NCI-H146 treated with DMSO at 0.1 percent for 48 hours (cell line): ENCODE measurements at regions not wholly inside any gene's neighbourhood (a gene's known extent, or its start where the extent isn't known, plus 50 kb on each side); places are given as distances from the start of the nearest gene placed in this dataset.

Experiments
- DNase-seq: peaks from one replicate; lab custom pipeline; 2025; ENCODE audit not compliant: unreplicated experiment; lab: John Stamatoyannopoulos, UW

DNA sequence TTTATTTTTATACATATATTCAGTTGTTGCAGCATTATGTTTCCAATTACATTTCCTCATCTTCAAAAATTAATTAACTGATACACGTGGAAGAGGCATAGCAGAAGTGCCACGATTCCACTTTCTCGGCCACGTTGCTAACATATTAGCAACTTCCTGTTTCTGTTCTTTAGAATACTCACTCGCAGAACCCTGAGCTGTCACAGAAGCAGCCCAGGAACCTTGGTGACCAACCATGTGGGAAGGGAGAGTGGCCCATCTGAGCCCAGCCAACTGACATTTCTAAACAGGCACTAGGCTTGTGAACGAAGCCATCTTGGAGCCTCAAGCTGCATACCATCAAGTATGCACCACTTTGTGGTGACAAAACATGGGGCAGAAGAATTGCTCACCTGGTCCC is 350.1 kb downstream of the CBLN2 start:
- DNase-seq: no peak

DNA sequence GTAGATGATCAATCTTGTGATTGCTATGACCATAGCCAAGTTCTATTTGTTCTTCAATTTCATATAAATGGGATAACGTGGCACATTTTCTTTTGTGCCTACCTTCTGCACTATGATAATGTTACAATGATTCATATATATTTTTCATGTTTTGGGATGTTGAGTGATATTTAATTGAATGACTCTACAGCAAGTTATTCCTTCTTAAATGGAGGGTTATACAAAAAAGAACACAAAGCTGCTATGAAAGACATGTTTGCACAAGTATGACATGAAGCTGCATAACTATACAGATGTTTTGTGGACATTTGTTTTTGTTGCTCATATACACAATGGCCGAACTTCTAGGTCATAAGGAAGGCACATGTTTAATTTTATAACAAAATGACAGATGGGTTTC is 356.2 kb downstream of the CBLN2 start:
- DNase-seq: no peak

DNA sequence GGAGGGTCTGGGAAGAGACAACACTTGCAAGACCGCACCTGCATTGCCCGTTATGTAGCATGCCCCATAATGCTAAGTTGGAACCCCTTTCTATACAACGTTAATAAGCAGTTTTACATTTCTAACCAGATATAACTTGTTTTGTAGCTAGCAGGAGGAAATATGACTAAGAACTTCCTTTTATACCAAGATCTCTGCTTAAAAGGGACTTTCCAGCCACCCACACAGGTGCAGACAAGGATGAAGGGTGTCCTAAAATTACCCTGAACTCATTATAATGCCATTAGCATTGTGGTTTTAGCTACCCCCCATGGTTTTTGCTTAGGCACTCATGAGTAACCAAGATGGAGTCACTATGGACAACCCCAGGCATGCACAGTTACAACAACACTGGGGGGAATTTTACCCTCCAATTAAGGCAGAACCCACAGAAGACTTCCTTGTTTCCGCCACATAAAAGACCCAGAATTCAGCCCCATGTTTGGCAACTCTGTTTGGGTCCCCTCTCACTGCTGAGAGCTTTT is 362.8 kb downstream of the CBLN2 start:
- DNase-seq: no peak

DNA sequence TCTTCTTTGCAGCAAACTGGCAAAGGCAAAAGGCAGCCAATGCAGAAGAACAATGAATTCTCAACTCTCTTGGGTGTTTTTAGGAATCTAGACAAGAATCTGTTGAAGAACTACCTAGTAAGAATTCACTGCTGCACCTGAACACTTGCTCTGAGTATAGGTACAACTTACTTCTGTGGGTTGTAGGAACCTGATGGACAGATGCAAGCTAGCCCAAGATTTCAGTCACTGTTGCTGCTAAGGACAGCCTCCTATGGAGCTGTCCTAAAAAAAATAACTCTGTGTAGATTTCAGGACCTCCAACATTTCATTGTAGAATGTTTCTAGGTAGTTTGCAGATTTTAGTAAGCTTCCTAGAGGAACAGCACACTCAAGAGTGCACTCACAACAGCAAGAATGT is 363.5 kb downstream of the CBLN2 start:
- DNase-seq: no peak

DNA sequence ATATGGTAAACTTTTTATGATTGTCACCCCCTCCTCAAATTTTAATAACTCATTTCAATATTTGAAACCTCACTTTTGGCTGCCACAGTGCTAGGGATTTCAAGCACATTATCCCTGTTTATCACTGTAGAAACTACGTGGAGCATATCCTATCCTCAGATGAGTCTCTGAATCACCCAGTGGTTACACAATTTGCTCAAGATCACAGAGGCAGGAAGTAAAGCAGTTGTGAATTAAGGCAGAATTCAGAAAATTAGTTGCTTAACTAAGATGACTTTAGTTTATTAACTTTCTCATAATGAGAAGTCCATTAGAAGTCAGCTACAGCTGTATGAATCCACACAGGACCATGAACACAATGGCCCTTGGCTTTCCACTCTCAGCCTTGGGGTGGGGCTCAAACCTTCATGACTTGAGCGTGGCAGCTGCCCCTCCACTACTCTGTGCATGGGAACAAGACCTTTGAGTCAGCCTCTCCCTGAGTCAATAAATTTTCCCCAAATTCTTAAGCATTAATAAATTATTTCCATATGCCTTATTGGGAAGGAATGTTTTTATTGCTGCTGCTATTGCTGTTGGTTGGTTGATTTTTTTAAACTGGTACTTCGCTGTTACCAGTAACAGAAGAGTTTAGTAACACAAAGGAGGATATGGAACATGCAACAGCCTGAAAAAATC is 369.0 kb downstream of the CBLN2 start:
- DNase-seq: no peak

DNA sequence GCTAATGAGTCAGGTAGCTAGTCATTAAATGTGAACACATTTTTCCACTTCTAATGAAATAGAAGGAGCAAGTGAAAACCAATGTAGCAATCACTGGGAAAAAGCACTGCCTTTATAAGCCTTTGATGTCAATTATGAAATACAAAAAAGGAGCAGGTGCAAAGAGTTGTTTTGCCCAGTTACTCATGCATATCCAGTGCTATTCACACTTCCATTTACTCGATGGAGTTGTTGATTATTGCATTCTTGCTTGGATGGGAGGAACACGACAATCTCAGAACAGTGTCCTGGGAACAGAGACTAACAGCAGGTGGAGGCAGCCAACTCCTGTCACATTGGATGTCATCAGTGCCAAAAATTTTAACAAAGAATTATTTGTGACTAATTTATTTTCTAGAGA is 372.5 kb downstream of the CBLN2 start:
- peak; percentile 92 for DNase-seq

DNA sequence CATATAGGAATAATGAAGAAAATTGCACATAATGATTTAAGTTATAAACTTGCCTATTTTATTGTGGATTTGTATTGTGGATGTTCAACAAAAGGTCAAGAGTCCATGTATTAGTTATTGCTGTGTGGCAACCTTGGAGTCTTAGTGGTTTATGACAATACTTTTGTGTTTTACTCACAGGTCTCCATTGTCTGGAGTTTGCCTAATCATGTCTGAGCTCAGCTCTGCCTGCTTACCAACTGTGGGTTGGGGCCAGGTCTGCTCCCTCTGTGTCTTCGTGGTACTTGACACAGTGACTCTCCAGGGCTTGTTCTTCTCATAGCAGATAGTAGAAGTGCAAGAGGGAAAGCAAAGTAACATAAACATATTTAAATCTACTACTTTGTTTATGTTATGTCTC is 382.5 kb downstream of the CBLN2 start:
- peak; percentile 23 for DNase-seq

DNA sequence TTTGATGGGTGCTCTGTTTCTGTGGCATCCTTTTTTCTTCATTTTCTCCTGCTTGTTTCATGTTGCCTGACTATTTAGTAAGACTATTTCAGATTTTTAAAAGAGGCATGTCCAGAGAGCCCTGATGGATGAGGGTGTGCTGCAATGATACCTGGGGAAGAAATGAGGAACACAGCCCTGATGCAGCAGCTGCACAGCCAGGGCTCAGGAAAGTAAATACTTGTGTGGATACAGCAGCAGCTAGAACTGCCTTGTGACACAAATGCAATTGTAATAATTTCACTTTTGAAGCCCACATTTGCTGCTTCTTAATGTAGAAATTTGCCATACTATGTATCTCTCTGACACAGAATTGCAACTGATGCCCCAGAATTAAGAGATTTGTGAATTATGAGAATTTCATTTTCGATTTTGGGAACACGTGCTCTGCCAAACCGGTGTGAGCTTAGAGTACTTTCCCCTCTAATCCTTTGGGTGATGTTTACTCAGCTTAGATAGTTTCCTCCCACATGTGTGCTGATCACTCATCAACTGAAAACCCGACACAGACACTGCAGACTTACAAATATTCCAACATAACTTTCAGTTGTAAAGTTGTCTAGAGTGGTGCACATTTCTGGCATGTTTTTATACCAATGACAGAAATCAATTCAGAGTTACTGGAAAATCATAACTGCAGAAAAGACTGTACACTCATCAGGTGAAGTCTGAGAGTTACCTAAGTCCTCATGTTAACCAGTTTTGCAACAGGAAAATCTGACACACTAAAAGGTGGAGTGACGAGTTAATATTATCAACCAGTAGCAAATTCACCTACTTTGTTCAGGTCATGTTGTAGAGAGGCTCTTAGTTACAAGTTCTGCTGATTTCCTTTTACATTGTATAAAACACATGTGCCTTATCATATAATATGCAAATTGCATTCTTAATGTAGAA is 383.4 kb downstream of the CBLN2 start:
- DNase-seq: peak; percentile 74

DNA sequence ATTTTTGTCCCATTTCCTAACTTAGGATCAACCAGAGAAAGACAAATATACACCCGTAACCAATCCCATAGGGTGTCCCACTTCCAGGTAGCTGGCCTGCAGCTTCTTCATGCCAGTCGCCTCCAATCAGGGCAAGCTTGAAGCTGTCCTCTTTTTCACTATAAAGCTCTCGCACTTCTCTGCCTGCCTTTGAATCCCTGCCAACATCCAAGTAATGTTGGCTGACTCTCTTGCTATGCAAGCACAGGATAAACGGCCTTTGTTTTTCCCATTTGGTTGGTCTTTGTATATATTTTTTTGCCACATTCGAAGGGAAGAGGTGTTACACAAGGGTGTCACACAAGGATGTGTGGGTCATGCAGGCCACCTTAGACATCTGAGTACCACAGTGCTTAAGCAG is 388.8 kb downstream of the CBLN2 start:
- DNase-seq: no peak

DNA sequence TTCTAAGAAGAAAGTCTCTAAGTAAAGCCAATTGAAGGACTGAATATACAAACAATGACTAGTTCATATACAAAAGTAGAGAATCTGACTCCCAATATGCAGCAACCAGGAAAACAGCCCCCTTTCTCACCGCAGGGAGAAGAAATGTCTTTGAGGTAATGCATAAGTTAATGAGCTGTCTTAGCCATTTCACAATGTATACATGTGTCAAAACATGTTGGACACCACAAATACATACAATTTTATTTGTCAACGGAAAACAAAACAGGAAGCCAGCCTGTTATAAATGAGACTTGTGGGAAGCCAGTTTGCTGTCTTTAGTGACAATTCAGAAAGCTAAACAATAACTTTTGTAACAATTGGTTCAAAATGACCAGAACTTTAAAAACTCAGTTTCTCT is 389.2 kb downstream of the CBLN2 start:
- no peak for DNase-seq

DNA sequence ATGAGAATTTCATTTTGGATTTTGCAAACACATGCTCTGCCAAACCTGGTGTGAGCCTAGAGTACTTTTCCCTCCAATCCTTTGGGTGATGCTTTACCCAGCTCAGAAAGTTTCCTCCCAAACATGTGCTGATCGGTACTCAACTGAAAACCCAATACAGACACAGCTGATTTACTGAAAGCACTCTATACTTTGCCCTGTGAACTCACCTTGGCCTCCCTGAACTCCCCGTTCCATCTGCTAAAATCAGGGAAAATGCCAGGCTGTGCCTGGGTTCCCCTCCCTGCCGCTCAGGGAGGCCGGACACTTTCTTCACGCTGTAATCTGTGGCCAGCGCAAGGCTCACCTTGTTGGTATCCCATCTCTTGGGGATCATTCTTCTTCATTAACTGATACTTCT is 391.2 kb downstream of the CBLN2 start:
- DNase-seq: no peak

DNA sequence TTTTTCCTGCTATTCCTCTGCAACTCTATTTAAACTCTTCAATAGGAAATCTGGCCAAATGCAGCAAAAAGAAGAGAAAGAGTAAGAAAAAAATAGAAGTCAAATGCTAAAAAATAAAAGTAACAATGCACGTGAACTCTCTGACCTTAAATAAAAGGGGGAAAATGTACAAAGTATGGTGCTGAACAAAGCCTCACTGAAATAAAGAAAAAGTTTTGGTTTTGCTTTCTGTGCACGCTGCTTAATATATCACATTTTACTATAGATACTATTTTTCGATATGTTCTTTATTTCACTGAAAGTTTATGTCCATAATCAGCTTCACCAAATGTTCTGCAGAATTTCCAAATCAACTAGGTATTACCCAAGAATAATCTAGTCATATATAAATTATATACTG is 396.3 kb downstream of the CBLN2 start:
- no peak for DNase-seq

DNA sequence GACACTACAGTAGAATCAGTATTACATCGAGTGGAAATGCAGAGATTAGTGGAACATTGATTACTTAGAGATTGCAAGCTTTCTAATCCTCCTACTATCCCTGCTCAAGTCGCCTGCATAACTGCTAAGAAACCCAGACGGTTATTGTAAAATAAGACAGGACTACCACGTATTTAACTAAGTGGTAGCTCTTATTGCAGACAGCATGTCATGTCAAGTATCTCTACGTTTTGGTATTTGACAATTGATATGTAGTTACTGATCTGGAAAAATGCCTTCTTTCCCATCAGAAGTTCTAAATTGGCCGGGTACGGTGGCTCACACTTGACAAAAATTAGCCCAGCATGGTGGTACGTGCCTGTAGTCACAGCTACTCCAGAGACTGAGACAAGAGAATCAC is 404.1 kb downstream of the CBLN2 start:
- no peak for DNase-seq

DNA sequence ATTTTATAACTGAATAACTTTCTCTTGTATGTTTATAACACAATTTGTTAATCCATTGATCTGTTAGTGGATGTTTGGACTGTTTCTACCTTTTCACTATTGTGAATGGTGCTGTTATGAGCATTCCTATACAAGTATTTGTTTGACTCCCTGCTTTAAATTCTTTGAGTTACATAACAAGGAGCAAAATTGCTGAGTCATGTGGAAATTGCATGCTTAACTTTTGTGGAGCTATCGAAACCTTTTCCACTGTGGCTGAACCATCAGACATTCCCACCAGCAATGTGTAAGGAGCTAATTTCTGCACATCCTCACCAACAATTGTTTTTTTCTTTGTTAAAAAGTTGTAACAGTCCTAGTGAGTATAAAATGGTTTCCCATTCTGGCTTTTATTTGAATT is 415.5 kb downstream of the CBLN2 start:
- DNase-seq: no peak

DNA sequence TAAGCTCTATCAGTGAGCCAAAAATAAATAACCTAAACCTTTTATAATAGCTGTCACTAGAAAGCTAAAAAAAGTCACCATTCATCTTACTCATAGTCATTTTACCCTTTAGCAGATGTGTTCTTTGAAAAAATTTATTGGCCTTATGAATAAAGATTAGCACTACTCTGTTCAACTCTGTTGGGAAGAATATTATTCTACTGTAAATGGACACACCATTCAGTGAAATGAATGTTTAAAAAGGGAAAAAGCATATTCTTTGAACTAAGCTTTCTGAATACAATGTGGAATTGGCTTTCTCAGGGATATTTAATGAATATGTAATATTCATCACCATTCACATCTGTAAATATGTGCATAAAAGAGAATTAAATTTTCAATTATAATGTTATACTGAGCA is 422.0 kb downstream of the CBLN2 start:
- no peak for DNase-seq

DNA sequence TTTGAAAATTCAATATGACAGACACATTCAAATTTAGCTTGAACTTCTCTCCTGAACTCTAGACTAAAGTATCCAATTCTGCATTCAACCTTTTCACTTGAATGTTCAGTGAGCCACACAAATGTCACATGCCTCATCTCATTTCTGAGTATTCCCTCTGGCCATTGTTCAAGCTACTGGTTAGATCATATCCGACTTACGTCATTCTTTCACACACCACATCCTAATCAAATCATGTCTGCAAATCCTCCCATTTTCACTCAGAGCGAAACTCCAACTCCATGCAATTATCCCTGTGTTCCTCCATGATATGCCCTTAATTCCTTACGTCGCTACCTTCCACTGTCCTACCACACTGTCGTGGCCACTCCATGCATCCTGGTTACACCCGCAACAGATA is 425.1 kb downstream of the CBLN2 start:
- no peak for DNase-seq

DNA sequence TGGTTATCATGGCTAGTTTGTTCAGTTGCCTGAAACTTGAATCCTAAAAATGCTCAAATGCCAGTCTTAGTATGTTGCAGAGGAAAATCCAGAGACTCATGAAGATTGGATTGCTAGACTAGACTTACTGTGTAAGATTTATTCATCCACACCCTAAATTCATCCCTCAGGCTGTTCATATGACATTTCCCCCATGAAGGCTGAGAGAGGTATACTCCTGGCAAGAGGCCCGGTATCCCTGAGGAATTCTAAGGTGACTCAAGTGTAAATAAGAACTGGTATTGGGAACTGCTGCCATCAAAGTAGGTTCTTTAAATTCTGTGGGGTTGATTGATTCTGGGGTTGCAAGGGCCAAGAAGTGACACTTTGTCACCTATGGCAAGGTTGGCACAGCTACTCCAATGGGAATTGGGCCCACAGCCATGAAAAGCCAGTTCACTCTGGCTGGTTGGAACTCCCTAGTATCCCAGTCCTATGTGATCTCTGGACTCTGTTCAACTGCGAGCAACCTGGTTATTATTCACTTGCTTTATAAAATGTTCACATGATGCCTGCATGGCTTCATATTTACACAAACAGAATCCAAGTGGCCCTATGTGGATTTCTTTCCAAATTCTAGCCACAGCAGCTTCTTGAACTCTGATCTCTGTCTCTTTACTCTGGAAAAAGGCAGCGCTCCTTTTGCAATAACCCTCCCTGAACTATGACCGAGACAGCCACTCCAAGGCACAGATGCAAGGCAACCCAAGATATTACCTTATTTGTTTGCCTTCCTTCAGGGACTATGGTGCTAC is 429.1 kb downstream of the CBLN2 start:
- DNase-seq: no peak

DNA sequence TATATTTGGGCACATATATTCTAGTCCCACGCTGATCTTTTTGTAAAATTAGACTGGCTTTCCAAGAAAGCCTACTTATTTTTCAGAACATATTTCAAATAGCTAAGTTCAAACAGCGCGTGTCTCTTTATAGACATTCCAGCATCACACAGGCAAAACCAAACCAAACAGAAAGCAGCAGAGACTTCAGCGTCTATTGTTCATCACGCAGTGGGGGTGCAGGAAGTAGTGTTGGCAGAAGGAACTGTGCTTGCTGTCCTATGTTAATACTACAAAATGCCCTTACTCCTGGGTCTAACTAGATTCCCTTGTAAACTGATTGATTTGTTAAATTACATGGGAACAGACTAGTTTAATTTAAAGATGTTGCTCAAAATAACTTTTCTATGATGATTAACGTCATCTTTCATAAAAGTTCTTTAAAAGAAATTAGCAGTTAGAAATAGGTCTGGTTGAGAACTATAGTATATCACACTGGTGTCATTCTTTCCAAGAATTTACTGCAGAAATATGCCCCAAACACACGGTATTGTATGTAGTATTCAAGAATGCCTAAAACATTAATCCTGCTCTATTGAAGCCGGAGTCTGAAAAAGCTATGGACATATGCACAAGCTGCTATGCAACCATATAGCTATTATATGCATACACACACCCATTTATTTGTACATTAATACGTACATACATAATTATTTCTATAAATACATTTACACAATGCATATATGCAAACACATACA is 436.3 kb downstream of the CBLN2 start:
- peak; percentile 85 for DNase-seq

DNA sequence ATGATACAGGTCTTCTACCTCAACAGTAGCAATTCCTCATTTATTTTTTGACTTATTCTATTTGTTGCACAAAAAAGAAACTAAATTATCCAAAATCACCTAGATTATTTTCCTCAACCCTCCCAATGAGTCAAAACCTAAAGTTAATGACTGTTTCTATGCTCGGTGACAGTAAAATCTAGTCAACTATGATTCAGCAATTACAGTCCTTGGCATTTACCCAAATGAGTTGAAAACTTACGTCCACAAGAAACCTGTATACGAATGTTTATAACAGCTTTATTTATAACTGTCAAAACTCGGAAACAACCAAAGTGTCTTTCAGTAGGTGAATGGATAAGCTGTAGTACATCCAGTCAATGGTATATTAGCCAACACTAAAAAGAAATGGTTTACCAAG is 439.3 kb downstream of the CBLN2 start:
- no peak for DNase-seq

DNA sequence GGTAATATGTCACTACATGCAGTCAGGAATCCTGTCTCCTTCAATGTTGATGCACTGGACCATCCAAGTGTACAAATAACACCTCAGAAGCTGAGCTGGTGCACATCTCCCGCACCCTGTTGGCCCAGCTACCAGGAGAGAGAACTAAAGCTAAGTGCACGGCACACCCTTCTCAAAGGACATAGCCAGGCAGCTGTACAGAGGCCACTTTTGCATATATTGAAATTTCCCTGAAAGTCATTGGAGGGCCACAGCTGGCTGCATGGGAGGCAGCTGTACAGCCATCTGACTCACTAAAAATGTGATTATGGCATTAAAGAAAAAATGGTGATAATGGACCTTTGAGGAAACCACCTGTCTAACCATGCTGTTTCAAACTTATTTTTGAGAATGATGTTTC is 441.7 kb downstream of the CBLN2 start:
- DNase-seq: no peak

DNA sequence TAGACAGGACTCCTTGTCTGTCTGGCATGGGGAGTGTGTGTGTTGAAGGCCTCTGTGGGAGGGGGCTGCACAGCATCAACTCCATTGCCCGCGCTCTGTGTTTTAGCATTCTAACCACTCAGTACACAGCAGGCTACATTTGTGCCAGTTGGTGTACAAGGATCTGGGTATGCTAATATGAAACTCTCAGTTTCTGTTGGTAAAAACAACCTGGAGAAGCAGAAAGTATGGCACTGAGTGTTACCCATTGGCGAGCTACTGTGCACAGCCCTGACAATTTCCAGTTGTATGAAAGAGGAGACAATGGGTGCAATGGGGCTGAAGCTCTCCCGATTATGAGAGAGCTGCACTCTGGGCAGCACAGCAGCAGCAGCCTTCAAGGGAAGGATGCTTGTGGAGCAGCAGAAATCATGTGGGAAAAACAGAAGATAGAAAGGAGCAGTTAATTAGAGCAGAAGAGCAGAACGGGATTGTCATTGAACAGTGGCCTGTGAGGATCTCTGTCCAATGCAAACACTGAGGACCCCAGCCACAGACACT is 443.6 kb downstream of the CBLN2 start:
- DNase-seq: no peak
